Gastrocnemius medialis (tissue), 4 donors: ENCODE measurements at regions not wholly inside any gene's neighbourhood (a gene's known extent, or its start where the extent isn't known, plus 50 kb on each side); places are given as distances from the start of the nearest gene placed in this dataset.

Experiments
- POLR2A ChIP-seq, 2 donors: fragments of 450-650 bp; IDR thresholded peaks; one replicate each; pipeline ENCODE4 v1.6.1; 2017; ENCODE audit warnings: antibody characterized with exemption in 2 of 2, mild to moderate bottlenecking in 2 of 2, moderate library complexity in 2 of 2
- TF ChIP-seq, protein P1 (sequence below), 5 experiments: fragments of 450-650 bp in 3 of 5; fragments of 200-600 bp in 2 of 5; sonication (generic) in 2 of 5; IDR thresholded peaks in 4 of 5; conservative IDR thresholded peaks in 1 of 5; 1 replicate in 4 of 5; 2 replicates in 1 of 5; pipeline ENCODE4 v1.5.1; 2016 to 2019; ENCODE audit warnings: antibody characterized with exemption in 5 of 5, mild to moderate bottlenecking in 3 of 5, moderate library complexity in 3 of 5

DNA sequence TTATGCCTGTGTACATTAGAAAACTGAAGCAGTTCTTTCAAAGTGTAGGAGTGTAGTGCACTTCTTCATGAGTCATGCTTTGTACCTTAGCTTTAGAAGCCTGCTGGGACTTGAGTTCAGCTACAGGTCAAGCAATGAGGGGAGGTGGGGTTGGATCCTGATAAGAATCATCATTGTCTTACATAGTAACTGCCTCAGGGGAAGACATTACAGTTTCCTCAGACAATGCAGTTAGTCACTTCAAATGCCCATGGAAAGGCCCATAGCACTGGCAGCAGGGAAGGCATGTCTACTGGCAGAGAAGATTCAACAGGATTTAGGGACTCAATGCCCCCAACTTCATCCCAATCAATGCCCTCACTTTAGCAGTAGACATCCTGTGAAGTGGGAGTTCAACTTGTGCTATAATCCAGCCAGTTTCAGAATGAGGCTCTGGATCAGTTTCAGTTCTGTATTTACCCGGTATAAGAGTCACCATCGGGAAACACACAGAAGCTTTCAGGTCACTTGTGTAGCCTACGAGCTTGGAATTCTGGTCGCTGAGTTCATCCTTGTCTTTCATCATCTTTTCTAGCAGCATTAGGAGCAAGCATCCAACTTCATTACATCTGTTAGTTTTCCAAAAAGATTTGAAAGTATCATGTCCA lies 1216.5 kb downstream of the RAPGEF2 start:
- TF ChIP-seq, protein P1, sequence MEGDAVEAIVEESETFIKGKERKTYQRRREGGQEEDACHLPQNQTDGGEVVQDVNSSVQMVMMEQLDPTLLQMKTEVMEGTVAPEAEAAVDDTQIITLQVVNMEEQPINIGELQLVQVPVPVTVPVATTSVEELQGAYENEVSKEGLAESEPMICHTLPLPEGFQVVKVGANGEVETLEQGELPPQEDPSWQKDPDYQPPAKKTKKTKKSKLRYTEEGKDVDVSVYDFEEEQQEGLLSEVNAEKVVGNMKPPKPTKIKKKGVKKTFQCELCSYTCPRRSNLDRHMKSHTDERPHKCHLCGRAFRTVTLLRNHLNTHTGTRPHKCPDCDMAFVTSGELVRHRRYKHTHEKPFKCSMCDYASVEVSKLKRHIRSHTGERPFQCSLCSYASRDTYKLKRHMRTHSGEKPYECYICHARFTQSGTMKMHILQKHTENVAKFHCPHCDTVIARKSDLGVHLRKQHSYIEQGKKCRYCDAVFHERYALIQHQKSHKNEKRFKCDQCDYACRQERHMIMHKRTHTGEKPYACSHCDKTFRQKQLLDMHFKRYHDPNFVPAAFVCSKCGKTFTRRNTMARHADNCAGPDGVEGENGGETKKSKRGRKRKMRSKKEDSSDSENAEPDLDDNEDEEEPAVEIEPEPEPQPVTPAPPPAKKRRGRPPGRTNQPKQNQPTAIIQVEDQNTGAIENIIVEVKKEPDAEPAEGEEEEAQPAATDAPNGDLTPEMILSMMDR (IDR thresholded peaks at IDR 0.05 in 4 of 5, conservative IDR thresholded peaks at IDR 0.05 in 1 of 5), result no peak
- TF ChIP-seq POLR2A (IDR thresholded peaks at IDR 0.05), result no peak
